HepG2 (cell line): ENCODE measurements at regions not wholly inside any gene's neighbourhood (a gene's known extent, or its start where the extent isn't known, plus 50 kb on each side); places are given as distances from the start of the nearest gene placed in this dataset.

ENCODE experiments used
- ETV6 ChIP-seq: sonication (generic); formaldehyde crosslinking; conservative IDR thresholded peaks from 2 replicates; pipeline ENCODE4 v1.4.0; 2020; ENCODE audit warnings: missing genetic modification reagents
- FOXA1 ChIP-seq, 2 experiments: fragments of 450-650 bp in 1 of 2; sonication (generic) in 1 of 2; formaldehyde crosslinking in 1 of 2; IDR thresholded peaks; 2 replicates each; pipeline versions ENCODE4 v1.4.0 to v1.6.1; 2016 to 2020; ENCODE audit warnings: missing genetic modification reagents in 1 of 2
- HNRNPLL ChIP-seq: fragments of 200-400 bp; formaldehyde crosslinking; IDR thresholded peaks from 2 replicates; pipeline ENCODE4 v1.6.1; 2017; ENCODE audit warnings: mild to moderate bottlenecking, low read depth, low read length; ENCODE audit not compliant: poor library complexity, severe bottlenecking
- NAIF1 ChIP-seq: sonication (generic); formaldehyde crosslinking; IDR thresholded peaks from 2 replicates; pipeline ENCODE4 v1.5.0; 2020; ENCODE audit warnings: mild to moderate bottlenecking, missing genetic modification reagents, borderline replicate concordance
- POLR2AphosphoS2 ChIP-seq: IDR thresholded peaks from 2 replicates; pipeline ENCODE4 v1.6.1; 2011; ENCODE audit warnings: low read depth, low read length, improper control_type of control experiment
- RNF2 ChIP-seq: fragments of 450-650 bp; conservative IDR thresholded peaks from 2 replicates; pipeline ENCODE4 v1.6.1; 2016; ENCODE audit warnings: low read depth
- SRF ChIP-seq: IDR thresholded peaks from 2 replicates; pipeline ENCODE4 v1.6.1; 2011; ENCODE audit warnings: mild to moderate bottlenecking, low read depth, low read length, moderate library complexity
- TEAD3 ChIP-seq: optimal IDR thresholded peaks from 2 replicates; pipeline ENCODE3; 2016; ENCODE audit warnings: borderline replicate concordance
- ZNF629 ChIP-seq: sonication (generic); formaldehyde crosslinking; conservative IDR thresholded peaks from 2 replicates; pipeline ENCODE4 v1.5.0; 2020; ENCODE audit warnings: missing genetic modification reagents

DNA sequence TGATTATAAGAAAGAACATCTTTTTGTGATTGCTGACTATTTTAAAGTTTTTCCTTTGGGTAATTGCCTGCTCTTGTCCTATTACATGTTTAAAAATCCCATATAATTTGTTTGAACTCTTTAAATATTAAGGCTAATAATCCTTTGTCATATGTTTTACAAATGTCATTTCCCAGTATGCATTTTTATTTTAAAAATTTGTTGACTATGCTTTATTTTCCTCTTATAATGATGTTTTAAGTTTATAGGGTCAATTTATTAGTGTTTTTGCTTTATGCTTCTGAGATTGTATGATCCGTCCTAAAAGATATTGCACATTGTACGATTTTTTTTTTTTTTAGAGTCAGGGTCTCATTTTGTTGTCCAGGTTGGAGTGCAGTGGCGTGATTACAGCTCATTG is 297.2 kb downstream of the RNF144B start:
- TF ChIP-seq NAIF1 (CRISPR knock-in tag) (no peak), HNRNPLL (no peak), FOXA1 (IDR thresholded peaks at IDR 0.05) (no peak), FOXA1 (CRISPR knock-in tag; IDR thresholded peaks at IDR 0.05) (no peak), ZNF629 (CRISPR knock-in tag) (no peak), TEAD3 (CRISPR knock-in tag) (no peak), RNF2 (no peak), POLR2AphosphoS2 (no peak), ETV6 (CRISPR knock-in tag) (no peak), SRF (no peak)
